NT2/D1 (cell line): ENCODE measurements at regions not wholly inside any gene's neighbourhood (a gene's known extent, or its start where the extent isn't known, plus 50 kb on each side); places are given as distances from the start of the nearest gene placed in this dataset.

Experiments used
- DNase-seq: peaks from one replicate; pipeline ENCODE4 v3.0.0-alpha.2; 2011; ENCODE audit warnings: low read depth, low spot score
- H3K27me3 ChIP-seq: 2 replicates; pipeline ENCODE4 v1.6.0; 2011; ENCODE audit warnings: mild to moderate bottlenecking; ENCODE audit not compliant: insufficient read length, insufficient read depth
- H3K36me3 ChIP-seq: 2 replicates; pipeline ENCODE4 v1.6.1; 2011; ENCODE audit warnings: mild to moderate bottlenecking, low read length, mixed read lengths; ENCODE audit not compliant: insufficient read depth, insufficient read length
- H3K4me1 ChIP-seq: 2 replicates; pipeline ENCODE4 v1.5.1; 2011; ENCODE audit not compliant: insufficient read depth, insufficient read length
- H3K4me3 ChIP-seq: 2 replicates; pipeline ENCODE4 v1.5.1; 2011; ENCODE audit warnings: low read depth; ENCODE audit not compliant: insufficient read length
- H3K9ac ChIP-seq: 2 replicates; pipeline ENCODE4 v1.6.0; 2011; ENCODE audit warnings: low read depth; ENCODE audit not compliant: insufficient read length
- H3K9me3 ChIP-seq: 2 replicates; pipeline ENCODE4 v1.5.1; 2011; ENCODE audit warnings: mild to moderate bottlenecking, low read length; ENCODE audit not compliant: insufficient read depth
- SUZ12 ChIP-seq: IDR thresholded peaks from 2 replicates; pipeline ENCODE4 v1.6.1; 2011; ENCODE audit not compliant: insufficient read length, insufficient read depth; ENCODE audit errors: extremely low read depth
- YY1 ChIP-seq: IDR thresholded peaks from 2 replicates; pipeline ENCODE4 v1.6.1; 2011; ENCODE audit not compliant: insufficient read length, insufficient read depth
- ZNF274 ChIP-seq: IDR thresholded peaks from 2 replicates; pipeline ENCODE4 v1.6.1; 2011; ENCODE audit warnings: mild to moderate bottlenecking, low read depth, low read length

- DNase-seq, result no peak
- Histone ChIP-seq H3K27me3 (no peaks in the 10 kb centered on the region), H3K4me3 (no peak overlapping the region), H3K9me3 (no peaks in the 10 kb centered on the region), H3K4me1 (no peaks in the 10 kb centered on the region), H3K9ac (no peak overlapping the region), H3K36me3 (no peaks in the 10 kb centered on the region)
- TF ChIP-seq SUZ12, result no peak
- no peak for TF ChIP-seq ZNF274
- no peak for TF ChIP-seq YY1
Observed at GRCh38 chr17:71376933-71377332, 743.9 kb upstream of the SOX9 start.

DNA sequence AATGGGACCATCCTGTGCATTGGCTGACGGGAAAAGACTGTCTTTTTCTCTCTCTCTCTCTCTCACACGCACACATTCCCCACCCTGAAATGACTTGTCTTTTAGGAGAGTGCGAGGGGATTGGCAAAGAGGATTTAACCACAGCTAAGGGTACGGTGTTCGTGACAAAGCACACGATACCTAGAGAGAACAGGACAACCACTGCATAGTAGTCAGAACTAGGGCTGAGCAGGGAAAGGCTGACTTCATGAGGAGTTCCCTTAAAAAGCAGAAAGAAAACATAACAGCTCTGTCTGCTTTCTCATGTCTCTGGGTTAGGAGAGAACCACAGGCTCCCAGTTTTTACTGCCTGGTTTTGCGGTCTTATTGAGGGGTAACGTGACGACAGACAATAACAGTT, 742.8 kb upstream of the SOX9 start:
- no peak for TF ChIP-seq YY1
- TF ChIP-seq ZNF274, result no peak
- TF ChIP-seq SUZ12, result no peak
- H3K4me1 ChIP-seq, result no peaks in the 10 kb centered on the region
- H3K9me3 ChIP-seq, result no peaks in the 10 kb centered on the region
- no peaks in the 10 kb centered on the region for H3K36me3 ChIP-seq
- H3K4me3 ChIP-seq, result no peak overlapping the region
- no peak for DNase-seq
- no peaks in the 10 kb centered on the region for H3K27me3 ChIP-seq
- no peak overlapping the region for H3K9ac ChIP-seq

DNA sequence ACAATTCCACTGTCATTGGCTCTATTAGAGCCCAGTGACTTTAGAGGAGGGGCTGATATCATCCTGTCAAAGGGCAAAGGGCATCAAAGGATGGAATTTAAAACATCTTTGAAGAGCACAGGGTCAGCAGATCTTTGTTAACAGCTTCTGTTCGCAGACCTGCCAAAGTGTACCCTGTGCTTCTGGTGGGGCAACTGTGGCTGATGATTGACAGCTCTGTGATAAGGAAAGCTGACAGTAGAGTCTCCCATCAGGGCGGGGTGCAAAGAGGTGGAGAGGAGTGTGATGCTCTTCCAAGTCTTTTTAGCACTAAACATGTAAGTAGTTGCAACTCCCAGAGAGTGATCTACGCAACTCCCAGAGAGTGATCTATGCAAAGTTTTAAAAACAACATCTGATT, 742.1 kb upstream of the SOX9 start:
- no peaks in the 10 kb centered on the region for H3K4me1 ChIP-seq
- H3K36me3 ChIP-seq, result no peaks in the 10 kb centered on the region
- DNase-seq, result no peak
- no peak overlapping the region for H3K9ac ChIP-seq
- TF ChIP-seq SUZ12 (no peak), YY1 (no peak), ZNF274 (no peak)
- H3K9me3 ChIP-seq, result no peaks in the 10 kb centered on the region
- H3K27me3 ChIP-seq, result no peaks in the 10 kb centered on the region
- no peak overlapping the region for H3K4me3 ChIP-seq

DNA sequence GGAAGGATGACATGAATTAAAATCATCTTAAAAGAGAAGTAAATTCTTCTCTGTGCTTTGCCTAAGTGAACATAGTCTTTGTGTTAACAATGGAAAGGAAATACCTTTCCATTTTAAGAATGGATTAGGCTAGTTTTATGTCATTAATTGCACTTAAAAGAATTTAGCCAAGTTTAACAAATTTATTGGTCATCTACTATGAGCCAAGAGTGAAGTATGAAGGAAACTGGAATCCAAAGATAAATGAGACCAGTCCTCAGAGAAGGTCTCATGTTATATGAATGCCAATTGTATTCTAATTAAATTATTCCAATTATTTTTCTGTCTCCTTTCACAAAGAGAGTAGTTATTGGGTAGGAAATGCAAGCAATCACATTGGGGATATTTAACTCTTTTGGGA, 741.3 kb upstream of the SOX9 start:
- Histone ChIP-seq H3K4me3 (no peak overlapping the region), H3K4me1 (no peaks in the 10 kb centered on the region), H3K9me3 (no peaks in the 10 kb centered on the region), H3K9ac (no peak overlapping the region), H3K36me3 (no peaks in the 10 kb centered on the region), H3K27me3 (no peaks in the 10 kb centered on the region)
- DNase-seq, result no peak
- no peak for TF ChIP-seq SUZ12
- no peak for TF ChIP-seq ZNF274
- TF ChIP-seq YY1, result no peak

- Histone ChIP-seq H3K27me3 (no peaks in the 10 kb centered on the region), H3K4me3 (no peak overlapping the region), H3K36me3 (no peaks in the 10 kb centered on the region), H3K4me1 (no peaks in the 10 kb centered on the region), H3K9me3 (no peaks in the 10 kb centered on the region), H3K9ac (no peak overlapping the region)
- TF ChIP-seq ZNF274, result no peak
- TF ChIP-seq SUZ12, result no peak
- TF ChIP-seq YY1, result no peak
- no peak for DNase-seq
Observed at GRCh38 chr17:71380535-71380934, 740.3 kb upstream of the SOX9 start.

DNA sequence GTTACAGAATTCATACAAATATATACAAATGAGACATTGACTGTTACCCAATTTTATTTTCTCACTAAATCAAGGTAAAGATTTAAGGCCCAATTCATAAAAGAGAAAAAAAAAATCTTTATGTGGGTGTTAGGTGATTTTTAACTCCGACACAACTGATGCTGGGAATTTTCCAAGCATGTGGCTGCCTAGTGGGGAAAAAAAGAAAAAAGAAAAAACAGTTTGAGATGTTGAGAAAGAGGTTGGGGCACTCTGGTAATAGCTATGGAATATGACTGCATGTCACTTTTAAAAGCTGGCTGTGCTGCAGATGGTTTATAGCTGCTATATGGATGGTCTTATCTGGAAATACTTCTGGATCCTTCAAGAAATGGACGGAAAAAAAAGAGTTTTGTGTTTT, 739.9 kb upstream of the SOX9 start:
- Histone ChIP-seq H3K4me3 (no peak overlapping the region), H3K4me1 (no peaks in the 10 kb centered on the region), H3K27me3 (no peaks in the 10 kb centered on the region), H3K9ac (no peak overlapping the region), H3K9me3 (no peaks in the 10 kb centered on the region), H3K36me3 (no peaks in the 10 kb centered on the region)
- no peak for DNase-seq
- TF ChIP-seq YY1 (no peak), SUZ12 (no peak), ZNF274 (no peak)

DNA sequence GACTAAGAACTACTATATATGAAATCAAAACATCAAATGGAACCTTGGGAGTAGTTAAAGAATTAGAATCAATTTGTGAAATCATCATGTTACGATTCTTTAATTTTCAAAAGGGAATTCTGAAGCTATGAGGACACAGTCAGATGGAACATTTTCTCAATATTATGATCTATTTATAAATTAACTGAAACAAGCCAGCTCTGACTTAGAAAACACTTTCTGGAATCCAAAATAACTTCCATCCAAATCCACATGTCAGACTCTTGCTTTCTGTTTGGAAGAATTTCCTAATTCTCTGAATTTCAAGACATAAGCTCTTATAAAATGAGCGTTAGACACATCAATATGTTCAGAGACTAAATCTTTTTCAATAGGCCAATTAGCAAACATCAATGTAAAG, 737.7 kb upstream of the SOX9 start:
- no peaks in the 10 kb centered on the region for H3K36me3 ChIP-seq
- peaks cover 6% of the 10 kb centered on the region; the same call in 1 of the 2 replicates for H3K9me3 ChIP-seq
- no peaks in the 10 kb centered on the region for H3K4me1 ChIP-seq
- no peak for DNase-seq
- H3K4me3 ChIP-seq, result no peak overlapping the region
- no peaks in the 10 kb centered on the region for H3K27me3 ChIP-seq
- no peak for TF ChIP-seq SUZ12
- TF ChIP-seq YY1, result no peak
- no peak for TF ChIP-seq ZNF274
- no peak overlapping the region for H3K9ac ChIP-seq

DNA sequence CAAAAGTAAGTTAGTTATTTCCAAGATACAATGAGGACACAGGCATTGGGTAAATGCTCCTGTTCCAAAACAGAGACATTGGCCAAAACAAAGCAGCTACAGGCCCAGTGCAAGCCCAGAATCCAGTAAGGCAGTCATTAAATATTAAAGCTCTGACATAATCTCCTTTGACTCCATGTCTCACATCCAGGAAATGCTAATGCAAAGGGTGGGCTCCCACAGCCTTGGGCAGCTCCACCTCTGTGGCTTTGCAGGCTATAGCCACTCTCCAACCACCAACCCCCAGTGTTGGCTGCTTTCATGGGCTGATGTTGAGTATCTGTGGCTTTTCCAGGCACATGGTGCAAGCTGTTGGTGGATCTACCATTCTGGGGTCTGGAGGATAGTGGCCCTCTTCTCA, 733.4 kb upstream of the SOX9 start:
- Histone ChIP-seq H3K9ac (no peak overlapping the region), H3K4me1 (no peaks in the 10 kb centered on the region), H3K36me3 (no peaks in the 10 kb centered on the region), H3K9me3 (peaks cover 6% of the 10 kb centered on the region; the same call in 1 of the 2 replicates), H3K4me3 (no peak overlapping the region), H3K27me3 (no peaks in the 10 kb centered on the region)
- no peak for TF ChIP-seq ZNF274
- DNase-seq, result no peak
